NCI-H187 (cell line): ENCODE measurements at regions not wholly inside any gene's neighbourhood (a gene's known extent, or its start where the extent isn't known, plus 50 kb on each side); places are given as distances from the start of the nearest gene placed in this dataset.

Source experiments
- DNase-seq, 2 experiments: peaks; one replicate each; lab custom pipeline; 2025; lab: John Stamatoyannopoulos, UW

DNA sequence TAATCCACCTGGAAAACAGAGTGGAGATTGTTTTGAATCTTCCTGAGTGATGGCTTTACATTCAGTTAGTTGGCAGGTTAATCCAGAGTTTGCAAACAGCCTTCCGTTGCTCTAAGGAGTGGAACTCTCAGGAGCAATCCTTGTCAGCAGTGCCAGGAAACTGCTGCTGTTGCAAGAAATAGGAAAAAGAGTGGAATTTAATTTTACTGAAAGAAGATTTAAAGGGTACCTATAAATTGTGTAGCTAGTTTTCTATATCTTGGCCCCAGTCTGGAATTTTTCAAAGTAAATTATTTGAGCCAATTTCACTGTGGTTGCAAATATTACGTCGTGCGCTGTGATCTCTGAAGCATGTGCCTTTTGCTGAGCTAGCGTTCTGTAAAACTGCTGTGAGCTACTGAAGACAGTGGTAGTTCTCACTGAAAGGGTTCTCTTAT is 55.5 kb upstream of the SLC5A12 start:
- no peak for DNase-seq

DNA sequence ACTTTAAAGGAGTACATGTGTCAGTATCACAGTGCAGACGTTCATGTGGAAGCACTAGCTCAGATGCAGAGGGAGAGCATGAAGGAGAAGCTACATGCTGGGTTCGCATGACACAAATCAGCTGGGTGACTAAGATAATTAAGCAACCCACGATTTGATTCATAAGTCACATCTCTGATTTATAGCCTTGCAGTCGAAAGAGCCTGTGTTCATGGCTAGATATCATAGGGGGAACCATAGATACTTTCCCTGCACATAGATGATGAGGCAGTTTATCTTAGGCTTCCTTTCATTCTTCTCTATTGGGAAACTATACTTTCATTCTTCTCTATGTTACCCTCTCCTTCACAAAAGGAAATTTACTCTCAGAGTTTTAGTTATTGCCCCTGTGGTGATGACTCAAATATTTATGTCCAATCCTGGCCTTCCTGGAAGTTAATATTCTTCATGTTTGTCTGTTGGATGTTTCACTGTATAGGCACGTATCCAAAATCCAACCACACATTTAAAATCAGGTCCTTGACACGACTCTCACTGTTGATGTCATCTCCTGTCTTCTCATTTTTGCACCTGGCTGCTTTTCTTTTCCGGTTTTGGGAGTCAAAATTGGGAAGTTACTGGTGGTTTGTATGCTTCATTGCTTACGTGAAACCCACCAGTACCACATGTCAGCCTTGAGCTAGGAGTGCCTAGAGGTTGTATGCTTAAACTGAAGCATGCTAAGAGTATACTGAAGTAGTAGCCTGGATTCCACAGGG is 56.3 kb upstream of the SLC5A12 start:
- no peak for DNase-seq

DNA sequence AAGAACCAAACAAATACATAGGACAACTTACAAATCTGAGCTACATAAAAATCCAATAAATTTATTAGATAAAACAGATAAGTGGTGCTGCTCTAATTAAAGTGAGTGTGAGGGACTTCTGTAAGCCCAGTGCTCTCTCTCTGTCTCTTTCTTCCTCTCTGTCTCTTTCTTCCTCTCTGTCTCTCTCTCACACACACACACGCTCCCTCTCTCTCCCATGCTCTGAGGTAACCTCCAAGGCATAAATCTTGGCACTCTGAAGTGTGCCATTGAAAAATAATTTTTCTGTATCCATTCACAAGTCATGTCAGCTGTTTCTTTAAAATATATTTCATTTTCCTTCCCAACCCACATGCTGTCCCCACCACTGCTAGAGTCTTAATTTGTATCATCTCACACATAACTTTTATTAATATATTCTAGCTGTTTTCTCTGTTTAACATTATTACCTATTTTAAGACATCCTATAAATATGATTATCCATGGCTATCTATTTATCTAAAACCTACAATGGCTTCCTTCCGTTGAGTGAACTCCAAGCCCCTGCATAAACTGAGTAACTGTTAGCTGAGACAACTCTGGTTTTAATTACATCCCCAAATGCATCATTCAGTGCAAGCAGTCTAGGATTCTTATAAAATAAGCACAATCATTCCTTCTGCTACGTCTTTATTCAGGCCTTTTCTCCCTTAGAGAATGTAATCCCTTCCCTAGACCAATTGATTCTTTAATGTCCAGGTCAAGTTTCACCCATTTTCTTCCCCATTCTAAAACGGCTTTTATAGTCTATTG is 57.4 kb upstream of the SLC5A12 start:
- no peak for DNase-seq

DNA sequence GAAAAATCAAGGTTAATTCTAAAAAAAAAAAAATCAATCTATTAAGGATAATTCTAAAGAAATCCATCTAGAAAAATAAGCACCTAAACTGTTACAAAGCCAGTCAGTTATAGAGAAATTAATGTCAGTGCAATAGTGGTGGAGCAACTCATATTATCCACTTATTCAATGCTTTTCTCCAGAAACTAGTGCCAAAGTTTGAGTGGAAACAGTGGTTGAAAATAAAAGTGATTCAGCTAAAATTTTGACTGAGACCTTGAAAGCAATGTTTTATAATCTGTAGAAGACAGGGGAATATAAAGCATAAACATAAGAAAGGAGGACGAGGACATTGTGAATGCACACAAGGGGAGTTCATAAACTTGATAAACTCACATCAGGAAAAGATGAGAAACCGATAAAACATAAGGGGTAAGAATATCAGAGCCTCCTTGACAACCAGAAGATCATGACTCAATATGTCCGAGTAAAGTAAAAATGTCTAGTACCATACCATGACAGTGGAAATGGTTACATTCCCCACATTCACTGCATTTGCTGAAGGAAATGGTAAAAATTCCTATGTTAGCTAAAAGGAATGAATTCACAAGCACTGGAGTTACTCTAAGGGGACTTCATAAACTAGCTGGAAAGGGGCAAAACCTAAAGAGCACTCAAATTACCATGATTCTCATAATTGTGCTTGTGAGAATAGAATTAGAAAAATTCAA is 58.7 kb upstream of the SLC5A12 start:
- no peak for DNase-seq

DNA sequence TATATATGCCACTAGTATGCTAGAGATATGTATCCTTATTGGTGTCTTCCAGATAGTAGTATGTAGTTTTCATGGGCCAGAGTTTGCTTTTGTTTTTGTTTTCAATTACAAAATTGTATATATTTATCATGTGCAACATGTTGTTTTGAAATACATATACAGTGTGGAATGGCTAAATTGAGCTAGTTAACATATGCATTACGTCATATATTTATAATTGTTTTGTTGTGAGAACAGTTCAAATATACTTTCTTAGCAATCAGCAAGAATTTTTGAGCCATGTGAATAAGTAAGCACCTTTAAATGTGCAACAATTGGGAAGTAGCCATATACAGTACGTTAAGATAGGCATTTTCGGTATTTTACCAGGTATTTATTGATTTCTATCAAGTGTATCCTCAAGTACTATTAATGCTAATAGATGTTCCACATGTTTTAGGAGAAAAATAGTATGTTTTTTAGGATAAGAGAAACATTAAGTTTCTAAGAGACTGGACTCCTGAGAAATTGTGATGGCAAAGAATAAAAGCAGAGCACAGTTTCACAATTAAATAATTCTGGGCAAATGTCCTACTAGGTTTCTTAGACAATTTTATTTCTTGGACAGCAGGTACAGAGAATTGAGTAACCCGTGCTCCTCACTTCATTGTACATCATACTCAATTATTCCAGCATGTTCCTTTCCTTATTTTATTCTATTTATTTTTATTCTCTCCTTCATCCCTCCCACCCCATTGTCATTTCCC is 60.5 kb upstream of the SLC5A12 start:
- DNase-seq: no peak

DNA sequence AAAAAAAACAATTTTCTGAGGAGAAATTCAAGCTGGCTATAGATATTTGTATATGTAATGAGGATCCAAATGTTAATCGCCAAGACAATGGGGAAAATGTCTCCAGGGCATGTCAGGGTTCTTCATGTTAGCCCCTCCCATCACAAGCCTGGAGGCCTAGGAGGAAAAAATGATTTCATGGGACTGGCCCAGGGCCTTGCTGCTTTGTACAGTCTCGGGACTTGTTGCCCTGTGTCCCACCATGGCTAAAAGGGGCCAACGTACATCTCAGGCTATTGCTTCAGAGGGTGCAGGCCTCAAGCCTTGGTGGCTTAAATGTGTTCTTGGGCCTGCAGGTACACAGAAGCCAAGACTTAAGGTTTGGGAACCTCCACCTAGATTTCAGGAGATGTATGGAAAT is 62.1 kb upstream of the SLC5A12 start:
- DNase-seq: no peak

DNA sequence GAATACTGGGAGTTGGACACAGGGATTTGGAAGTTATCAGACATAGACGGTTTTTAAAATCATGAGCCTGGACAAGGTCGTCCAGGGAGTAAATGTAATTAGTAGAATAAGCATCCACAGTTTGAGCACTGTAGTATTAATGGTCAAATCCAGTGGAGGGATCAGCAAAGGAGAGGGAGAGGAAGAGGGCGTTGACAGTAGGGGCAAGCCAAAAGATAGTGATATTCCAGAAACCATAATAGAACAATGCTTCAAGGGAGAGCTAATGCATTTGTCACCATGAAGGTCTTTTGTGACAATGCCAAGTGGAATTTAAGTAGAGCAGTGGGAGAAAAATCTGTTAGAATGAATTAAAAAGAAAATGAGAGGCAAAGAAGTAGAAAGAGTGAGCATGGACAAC is 68.9 kb upstream of the SLC5A12 start:
- no peak for DNase-seq

DNA sequence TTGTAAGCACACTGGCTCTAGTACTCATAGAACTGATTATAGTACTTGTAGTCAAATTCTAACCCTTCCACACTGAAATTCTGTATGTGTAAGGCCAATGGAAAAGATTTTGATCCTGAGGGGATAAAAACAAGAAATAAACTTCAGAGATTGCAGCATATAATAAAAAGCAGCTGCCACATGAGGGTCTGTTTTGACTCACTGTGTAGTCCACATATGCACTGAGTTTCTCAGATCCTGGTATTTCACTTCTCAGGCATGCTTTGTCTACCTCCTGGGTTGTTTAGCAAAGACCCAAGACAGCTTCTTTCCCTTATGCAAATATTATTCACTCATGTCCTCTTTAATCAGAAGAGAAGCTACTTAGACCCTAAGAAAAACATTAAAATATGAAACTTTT is 71.1 kb upstream of the SLC5A12 start:
- no peak for DNase-seq

DNA sequence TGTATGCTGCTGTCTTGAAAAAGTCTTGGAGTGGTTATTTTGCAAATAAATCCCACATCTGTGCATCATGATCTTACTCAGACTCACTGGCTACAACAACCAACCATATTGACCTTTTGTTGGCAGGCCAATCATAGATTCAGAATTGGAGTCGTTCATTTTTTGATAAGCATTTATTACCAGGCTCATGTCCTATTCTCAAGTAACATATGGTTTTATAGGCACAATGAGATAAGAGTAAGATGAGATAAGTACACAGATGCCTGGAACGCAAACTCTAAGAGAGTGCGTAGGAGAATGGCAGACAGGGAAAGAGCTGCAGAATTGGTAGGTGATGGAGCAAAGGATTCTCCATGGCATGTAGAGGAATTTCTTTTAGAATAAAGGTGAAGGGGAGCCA is 71.6 kb upstream of the SLC5A12 start:
- no peak for DNase-seq

DNA sequence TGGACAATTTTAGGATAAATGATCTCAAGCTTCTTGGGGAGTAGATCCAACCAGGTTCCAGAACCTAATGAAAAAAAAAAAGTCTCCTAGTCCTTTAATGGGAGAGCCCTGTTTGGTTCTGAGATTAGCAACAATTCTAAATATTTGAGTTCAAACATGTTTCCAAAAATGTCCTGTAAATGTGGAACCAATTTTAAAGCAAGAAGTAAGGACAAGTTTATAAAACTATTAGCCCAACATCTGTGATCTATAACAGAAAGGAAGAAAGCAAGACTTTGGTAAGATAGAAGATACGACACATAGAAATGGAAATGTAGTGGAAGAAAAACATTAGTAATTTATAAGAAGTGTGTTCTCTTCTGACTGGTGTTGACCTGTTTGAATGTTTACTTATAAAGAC is 79.7 kb upstream of the SLC5A12 start:
- DNase-seq: no peak

DNA sequence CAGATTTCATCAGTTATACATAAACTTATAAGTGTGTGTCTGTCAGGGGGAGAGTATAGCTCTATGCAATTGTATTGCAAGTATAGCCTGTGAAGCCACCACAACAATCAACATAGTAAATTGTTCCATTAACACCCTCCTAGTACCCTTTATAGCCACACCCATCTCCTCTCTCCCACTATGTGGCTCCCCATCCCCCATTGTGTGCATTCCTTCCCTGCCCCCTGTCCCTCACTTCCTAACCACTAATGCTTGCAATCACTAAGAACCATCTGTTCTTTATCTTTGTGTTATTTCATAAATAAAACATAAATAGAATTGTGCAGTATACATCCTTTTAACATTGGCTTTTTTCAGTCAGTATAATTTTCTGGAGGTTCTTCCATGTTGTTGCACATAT is 83.1 kb upstream of the SLC5A12 start:
- DNase-seq: no peak

DNA sequence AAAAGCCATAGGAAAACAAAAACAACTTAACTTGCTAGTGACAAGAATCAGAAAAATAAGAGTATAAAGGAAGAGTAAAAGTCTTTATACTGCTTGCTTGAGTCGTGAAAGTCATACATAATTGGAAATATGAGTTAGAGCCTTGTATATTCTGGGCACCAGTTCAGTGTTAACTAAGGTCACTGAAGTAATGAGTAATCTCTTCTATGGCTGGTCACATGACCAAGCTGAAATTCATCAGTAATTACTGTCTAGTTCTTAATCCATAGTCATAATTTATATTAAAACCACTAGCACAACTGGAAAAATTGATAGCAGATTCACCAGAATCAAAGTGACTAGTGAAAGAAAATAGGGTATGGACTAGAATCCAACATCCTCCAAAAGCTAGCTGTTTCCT is 84.4 kb upstream of the SLC5A12 start:
- DNase-seq: no peak

DNA sequence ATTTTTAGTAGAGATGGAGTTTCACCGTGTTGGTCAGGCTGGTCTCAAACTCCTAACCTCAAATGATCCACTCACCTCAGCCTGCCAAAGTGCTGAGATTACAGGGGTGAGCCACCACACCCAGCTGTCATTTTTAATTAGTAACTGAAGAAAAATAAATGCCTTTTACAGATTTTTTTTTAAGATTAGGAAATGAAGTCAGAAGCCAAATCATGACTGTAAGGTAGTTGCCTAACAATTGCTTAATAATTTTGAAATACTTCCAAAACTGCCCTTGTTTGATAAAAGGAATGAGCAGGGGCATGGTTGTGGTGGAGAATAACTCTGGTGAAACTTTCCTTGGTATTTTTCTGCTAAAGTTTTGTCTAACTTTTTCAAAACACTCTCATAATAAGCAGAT is 98.9 kb upstream of the SLC5A12 start:
- no peak for DNase-seq

DNA sequence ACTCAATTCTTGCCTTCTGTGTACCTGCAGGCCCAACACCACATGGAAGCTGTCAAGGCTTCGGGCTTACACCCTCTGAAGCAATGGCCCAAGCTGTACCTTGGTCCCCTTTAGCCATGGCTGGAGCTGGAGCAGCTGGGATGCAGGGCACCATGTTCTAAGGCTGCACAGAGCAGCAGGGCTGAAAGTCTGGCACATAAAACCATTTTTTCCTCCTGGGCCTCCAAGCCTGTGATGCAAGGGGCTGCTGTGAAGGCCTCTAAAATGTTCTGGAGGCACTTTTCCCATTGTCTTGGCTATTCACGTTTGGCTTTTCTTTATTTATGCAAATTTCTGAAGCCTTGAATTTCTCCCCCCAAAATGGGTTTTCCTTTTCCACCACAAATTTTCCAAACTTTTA is 102.1 kb upstream of the SLC5A12 start:
- no peak for DNase-seq

DNA sequence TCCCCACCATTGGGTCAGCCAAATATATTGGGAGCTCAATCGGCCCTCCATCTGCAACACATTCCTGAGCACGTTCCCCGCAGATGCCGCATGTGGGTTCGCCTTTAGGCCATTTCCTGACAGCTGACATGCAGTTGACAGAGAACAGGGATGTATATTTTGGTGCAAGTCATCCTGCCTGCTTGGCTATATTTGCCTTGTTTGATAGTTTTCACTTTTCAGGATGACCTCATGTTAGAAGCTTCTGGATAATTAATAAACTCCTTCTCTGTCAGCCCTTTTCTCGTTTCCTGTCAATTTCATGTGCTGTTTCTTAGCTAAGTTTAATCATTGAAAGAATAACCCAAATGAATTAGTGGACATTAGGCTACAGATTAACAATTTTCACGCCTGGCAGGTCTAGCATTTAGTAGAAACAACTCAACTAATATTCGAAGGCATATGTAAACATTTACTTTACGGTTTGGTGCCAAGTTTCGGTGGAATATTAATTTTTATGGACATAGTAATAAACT is 105.8 kb upstream of the SLC5A12 start:
- no peak for DNase-seq

DNA sequence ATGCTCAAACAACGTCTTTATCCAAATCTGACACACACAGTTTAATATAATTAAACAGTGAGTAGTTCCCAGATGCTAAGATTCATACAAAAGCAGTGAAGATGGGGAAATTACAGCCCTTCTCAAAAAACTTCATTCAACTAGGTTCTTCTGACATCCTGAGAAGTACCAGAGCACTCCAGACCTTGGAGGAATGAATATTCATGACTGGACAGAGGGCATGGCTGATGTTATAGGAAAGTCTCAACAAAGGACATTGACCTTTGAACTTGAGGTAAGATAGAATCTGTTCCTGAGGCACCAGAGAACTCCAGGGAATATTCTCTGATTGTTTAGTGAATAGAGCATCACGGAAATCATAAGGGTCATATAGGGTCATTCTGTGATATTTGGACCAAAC is 106.4 kb upstream of the SLC5A12 start:
- no peak for DNase-seq

DNA sequence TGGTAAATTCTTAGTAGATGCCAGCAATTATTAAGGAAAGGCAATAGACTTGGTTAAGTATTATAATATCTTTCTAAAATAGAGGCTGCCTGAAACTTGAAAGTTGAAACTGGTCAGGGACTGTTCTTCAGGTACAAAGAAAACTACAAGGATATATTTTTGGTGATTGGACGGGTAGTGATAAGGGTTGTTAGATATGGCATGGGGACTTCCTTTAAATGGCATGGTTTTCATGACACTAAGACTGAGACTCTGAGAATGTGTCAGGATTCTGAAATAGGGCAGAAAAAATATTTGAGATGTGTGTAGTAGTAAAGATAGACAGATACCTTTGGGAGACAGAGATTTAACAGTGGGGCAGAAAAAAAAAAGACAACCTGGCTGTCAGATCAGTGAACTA is 108.4 kb upstream of the SLC5A12 start:
- no peak for DNase-seq

DNA sequence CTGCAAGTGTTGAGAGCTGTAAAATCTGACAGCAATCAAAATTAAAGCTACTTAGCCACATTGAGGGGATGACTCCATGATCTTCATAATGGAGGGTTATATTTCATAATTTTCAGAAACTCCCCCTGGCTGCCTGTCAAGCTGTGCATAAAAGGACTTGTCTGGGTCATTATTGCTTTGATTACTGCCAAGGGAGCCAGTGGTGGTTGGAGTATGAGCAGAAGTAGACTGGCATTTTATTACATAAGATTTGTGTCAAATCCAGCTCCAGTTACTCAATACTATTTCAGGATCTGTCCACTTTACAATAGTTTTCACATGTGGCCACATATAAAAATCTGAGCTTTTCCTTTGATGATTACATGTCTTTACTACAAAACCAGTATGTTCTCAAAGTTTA is 108.9 kb upstream of the SLC5A12 start:
- no peak for DNase-seq

DNA sequence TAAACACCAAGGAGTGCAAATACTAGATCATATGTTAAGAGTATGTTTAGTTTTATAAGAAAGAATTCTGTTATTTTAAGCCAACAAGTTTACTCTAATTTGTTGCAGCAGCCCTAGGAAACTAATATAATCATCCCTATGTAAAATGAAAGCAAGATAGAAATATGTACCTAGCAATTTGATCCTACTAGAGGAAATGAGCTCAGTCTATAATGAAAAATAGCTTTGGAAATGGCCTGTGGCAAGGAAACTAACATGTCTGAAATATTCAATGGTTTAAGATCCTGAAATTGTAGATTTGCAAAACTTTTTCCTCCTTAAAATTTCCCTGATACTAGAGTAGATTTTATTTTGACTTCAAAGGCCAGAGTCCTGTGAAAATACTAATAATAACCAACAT is 112.7 kb upstream of the SLC5A12 start:
- no peak for DNase-seq

DNA sequence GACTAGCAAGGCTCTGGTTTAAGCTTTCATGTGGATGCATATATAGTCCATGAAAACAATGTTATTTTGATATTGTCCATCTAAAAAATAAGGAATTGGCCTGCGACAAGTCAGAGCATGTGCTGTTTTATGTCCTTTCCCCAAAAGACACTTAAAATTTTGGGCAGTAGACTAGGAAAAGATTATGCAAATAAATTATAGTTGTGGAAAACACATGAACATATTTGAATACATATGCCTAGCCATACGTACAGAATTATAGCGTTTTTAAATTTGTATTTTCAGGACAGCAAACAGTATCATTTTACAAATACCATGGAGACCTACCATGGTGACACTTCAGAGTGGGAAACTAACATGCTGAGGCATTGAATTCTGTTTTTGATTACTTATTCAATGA is 113.8 kb upstream of the SLC5A12 start:
- no peak for DNase-seq

DNA sequence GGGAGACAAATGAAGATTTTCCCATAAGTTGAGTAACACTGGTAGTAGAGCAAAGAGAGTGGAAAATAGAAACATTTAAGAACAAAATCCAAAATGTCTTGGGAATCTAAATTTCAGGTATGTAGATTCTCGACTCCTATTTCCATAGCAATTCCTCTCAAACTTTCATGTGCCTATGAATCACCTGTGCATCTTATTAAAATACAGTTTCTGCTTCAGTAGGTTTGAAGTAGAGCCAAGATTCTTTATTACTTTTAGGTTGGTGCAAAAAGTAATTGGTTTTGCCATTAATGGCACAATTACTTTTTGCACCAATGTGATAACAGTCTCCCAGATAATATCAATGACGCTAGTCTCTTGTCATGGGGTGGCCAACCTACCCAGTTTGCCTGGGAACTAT is 115.3 kb upstream of the SLC5A12 start:
- no peak for DNase-seq
